ENCODE measurements at regions not wholly inside any gene's neighbourhood (a gene's known extent, or its start where the extent isn't known, plus 50 kb on each side); places are given as distances from the start of the nearest gene placed in this dataset.

- DNase-seq, result no peak
- no peak for ATAC-seq
- intact Hi-C loops (cut with DNase I), result no loop called here
These were observed 524.1 kb downstream of the LRFN5 start for GRCh38 chr14:42130815-42131214.

DNA sequence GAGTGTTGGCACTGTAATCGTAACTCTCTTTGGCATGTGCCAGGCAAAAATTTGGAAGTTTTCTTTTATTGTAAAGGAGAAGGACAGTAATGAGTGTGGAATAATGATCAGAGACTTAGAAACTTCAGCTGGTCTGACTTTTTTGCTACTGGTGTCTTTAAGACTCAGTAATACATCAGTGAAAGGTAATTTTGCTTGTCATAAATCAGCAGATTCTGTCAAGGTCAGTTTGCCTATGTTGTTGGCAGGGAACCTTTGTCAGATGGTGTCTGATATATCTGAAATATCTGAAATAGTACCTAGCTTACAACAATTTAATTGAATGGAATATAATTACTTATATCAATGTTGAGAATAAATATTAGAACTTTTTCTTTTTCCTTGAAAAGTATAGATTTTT, 516.9 kb downstream of the LRFN5 start:
- DNase-seq, result no peak
- no peak for ATAC-seq
- intact Hi-C loops (cut with DNase I), result no loop called here

GRCh38 chr14:42113358-42114069, 506.8 kb downstream of the LRFN5 start:
- no peak for DNase-seq
- intact Hi-C loops (cut with DNase I), result no loop called here
- no peak for ATAC-seq

- ATAC-seq (no peak), DNase-seq (no peak)
- intact Hi-C loops (cut with DNase I), result no loop called here
These were observed 505.4 kb downstream of the LRFN5 start for GRCh38 chr14:42112108-42112507.

- DNase-seq, result no peak
- no peak for ATAC-seq
- intact Hi-C loops (cut with DNase I), result no loop called here
These were observed 504.7 kb downstream of the LRFN5 start for GRCh38 chr14:42111355-42111754.

DNA sequence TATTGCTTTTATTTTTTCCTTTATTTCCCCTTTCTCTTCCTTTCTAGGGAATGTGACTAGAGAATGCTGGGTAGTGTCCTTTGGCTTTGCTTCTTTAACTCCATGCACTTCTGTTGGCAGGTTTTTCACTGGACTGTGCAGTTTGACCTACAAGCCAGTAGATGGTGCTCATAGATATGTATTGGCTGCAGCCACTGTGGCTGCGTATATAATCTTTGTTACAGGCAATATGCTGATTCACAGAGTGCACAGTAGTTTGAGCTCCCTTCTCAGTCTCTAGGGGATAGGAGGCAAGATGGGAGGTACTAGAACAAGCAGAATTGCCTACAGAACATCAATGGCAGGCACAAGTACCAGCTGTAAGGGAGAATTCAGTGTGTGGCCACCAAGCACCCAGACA, 503.5 kb downstream of the LRFN5 start:
- intact Hi-C loops (cut with DNase I), result no loop called here
- ATAC-seq, result no peak
- DNase-seq, result no peak

GRCh38 chr14:42095155-42095554, 488.5 kb downstream of the LRFN5 start:
- DNase-seq (no peak), ATAC-seq (no peak)
- intact Hi-C loops (cut with DNase I), result no loop called here

DNA sequence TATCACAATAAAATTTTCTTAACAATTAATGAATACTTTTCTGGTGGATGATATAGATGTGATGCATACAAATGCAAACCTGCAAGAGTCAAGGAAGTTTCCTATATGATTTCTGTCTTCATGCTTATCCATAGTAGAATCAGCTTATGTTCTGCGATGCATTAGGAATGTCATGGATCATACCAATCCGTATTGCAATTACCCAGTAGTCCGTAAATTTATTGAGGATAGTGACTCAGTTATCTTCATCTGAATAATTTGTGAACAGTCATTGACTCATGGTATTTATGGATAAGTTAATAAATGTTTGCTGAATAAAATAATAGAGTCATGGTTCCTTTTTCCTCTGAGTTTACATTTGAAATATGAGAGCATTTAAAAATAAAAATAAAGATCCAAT, 483.4 kb downstream of the LRFN5 start:
- DNase-seq (no peak), ATAC-seq (no peak)

DNA sequence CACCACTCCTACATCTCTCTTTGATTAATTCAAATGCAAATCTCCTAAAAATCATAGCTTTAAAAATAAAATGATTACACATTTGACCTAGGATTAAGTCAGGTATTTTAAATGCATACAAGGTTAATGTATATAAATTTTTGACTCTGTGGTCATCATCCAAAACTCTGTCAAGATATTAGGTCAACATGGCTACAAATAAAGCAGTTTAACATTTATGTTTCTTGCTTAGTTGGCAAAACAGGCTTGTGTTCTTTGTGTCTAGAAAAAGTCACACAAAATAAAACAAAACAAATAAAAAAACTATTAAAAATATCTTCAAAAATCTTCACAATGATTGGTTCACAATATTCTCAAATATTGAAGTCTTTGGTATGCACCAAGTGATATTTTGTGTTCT, 473.2 kb downstream of the LRFN5 start:
- DNase-seq (no peak), ATAC-seq (no peak)
- intact Hi-C loops (cut with DNase I), result no loop called here

More for the DNA sequence above, 483.4 kb downstream of the LRFN5 start:
- intact Hi-C loops (cut with DNase I), result no loop called here

GRCh38 chr14:42078345-42078744, 471.7 kb downstream of the LRFN5 start:
- DNase-seq (no peak), ATAC-seq (no peak)
- intact Hi-C loops (cut with DNase I), result no loop called here

DNA sequence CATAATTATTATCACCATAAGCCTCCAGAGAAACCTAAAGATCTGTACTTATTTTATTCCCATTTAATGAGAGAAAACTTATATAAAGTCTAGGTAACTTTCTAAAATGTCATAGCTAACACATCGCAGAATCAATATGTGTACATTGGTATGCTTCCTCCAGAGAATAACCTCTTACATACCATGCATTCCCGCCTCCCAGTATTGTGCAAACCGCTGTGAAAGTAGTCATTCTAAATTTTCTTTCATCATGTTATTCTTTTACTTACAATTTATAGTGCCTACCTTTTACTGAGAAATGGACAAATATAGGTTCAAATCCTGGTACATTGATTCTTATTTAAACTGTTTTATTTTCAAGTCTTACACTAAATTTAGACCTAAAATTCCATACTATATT, 463.4 kb downstream of the LRFN5 start:
- DNase-seq, result no peak
- intact Hi-C loops (cut with DNase I), result no loop called here
- ATAC-seq, result no peak

GRCh38 chr14:42057111-42057510, 450.4 kb downstream of the LRFN5 start:
- intact Hi-C loops (cut with DNase I), result no loop called here
- no peak for DNase-seq

DNA sequence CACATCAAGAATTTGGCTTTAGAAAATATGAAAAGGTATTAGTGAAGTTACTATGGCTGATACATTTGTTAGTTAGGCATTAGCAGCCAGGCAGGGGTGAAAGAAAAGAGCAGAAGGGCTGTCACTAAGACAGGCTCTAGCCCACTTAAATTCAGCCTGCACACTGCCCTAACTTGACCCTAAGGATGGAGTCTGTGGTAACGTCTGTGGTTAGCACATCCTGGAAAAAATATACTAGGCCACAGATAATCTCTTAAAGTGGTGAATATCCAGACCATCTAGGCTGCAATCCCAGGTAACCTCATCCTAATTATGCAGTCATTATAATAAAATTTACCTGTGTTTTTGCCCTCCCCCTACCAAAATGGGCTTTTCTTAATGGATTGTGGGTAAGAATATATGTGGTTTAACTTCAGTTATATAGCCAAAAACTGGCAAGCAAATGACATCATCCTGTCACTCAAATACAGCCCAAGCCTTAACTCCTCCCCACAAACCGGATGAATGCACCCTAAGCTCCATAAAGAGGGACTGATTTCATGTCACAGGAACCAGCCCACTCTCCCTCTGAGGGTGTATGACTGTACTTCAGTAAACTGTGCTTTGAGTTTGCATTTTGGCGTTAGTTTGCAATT, 440.9 kb downstream of the LRFN5 start:
- no peak for ATAC-seq
- DNase-seq, result no peak
- intact Hi-C loops (cut with DNase I), result no loop called here

More at GRCh38 chr14:42057111-42057510, 450.4 kb downstream of the LRFN5 start:
- no peak for ATAC-seq

DNA sequence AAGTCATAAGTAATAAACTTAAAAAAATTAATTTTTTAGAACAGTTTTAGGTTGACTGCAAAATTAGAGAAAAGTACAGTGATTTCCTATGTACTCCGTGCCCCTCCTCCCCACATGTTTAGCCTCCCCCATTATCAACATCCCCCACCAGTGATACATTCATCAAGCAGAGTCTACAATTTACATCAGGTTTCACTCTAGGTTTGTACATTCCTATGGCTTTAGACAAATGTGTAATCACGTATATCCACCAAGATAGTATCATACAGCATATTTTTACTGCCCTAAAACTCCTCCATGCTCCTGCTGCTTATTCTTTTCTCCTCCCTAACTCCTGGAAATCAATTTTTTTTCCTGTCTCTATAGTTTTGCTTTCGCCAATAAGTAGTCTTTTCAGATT, 438.7 kb downstream of the LRFN5 start:
- intact Hi-C loops (cut with DNase I), result no loop called here
- no peak for DNase-seq
- no peak for ATAC-seq

- intact Hi-C loops (cut with DNase I), result no loop called here
- ATAC-seq (no peak), DNase-seq (no peak)
These were observed 421.9 kb downstream of the LRFN5 start for GRCh38 chr14:42028607-42029006.

DNA sequence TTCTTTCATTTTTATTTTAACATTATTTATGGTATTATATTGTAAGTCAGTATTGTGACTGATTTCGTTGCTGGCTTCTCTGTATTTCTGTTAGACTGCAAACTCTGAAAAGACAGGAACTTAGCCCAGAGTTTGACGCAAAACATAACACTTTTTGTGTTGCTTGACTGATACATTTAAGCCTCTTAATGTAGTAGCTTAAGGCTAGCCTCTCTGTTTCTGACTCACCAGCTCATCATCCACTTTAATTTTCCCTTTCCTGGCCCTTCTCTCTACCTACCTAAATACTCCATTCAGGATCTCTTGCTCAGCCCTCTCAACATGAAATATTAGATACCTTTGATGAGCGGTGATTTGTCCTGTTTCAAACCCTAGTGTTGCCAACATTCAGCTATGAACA, 420.6 kb downstream of the LRFN5 start:
- no peak for DNase-seq
- ATAC-seq, result no peak
- intact Hi-C loops (cut with DNase I), result no loop called here

DNA sequence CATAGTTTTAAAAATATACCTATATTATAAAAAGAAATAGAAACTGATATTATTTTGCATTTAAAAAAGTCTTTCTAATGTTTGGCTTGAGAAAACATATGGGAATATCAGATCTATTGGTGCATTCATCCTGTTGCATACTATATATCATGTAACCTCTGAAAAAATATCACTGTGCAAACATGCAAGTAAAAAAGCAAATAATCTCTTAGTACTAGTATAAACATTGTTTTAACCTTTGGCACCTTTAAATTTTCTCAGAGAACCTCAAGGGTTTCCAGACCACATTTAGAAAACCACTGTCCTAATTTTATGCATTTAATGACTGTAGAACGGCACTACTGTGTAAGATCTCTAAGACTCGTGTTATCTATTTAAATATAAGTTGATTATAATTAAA, 416.8 kb downstream of the LRFN5 start:
- intact Hi-C loops (cut with DNase I), result no loop called here
- no peak for DNase-seq

GRCh38 chr14:42014301-42014700, 407.6 kb downstream of the LRFN5 start:
- no peak for ATAC-seq
- intact Hi-C loops (cut with DNase I), result no loop called here
- DNase-seq, result no peak

More for the DNA sequence above, 416.8 kb downstream of the LRFN5 start:
- ATAC-seq, result no peak

DNA sequence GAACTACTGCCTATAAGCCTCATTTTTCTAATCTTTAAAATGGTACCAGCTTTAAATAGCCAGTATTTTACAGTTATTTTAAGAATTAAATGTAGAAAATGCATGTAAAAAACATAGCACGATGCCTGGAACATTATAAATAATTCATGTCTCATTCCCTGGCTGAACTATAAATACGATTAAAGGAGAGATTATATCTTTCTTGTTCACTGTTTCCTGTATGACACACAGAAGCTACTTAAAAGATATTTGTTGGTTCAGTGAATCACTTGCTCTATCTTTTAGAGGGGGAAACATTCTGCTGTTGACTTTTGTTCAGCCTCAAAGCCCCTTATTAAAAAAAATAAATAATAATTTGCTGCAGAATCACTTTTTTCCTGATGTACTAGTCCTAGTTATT, 406.9 kb downstream of the LRFN5 start:
- ATAC-seq, result no peak
- intact Hi-C loops (cut with DNase I), result no loop called here

GRCh38 chr14:42013153-42013552, 406.5 kb downstream of the LRFN5 start:
- ATAC-seq (no peak), DNase-seq (no peak)
- intact Hi-C loops (cut with DNase I), result no loop called here

More for the DNA sequence above, 406.9 kb downstream of the LRFN5 start:
- DNase-seq, result no peak

DNA sequence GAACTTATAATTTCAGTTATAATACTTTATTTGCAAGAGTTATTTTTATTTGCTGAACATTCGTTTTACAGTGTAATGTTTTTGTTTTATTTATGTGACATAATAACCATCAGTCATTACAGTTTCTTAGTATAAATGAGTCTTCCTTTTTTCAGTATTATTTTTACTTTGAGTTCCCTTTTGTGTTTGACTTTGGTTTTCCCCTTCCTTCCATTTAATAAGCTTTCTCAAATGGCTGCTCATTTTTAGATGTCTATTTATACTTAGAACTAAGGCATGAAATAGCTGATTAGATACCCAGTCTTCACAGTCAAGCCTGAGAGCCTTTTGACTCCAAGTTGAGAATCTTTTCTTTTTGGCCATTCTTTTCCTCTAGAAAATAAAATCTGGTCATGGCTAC, 404.5 kb downstream of the LRFN5 start:
- no peak for ATAC-seq
- no peak for DNase-seq
- intact Hi-C loops (cut with DNase I), result no loop called here

Measured in left cardiac atrium (tissue), 4 donors.